Suprapubic skin (tissue), 4 donors: ENCODE measurements at regions not wholly inside any gene's neighbourhood (a gene's known extent, or its start where the extent isn't known, plus 50 kb on each side); places are given as distances from the start of the nearest gene placed in this dataset.

Experiments used
- EP300 ChIP-seq: sonication (generic); formaldehyde crosslinking; IDR thresholded peaks from one replicate; pipeline ENCODE4 v1.6.1; 2017; ENCODE audit warnings: antibody characterized with exemption
- POLR2AphosphoS5 ChIP-seq, 3 donors: sonication (generic); formaldehyde crosslinking; IDR thresholded peaks; one replicate each; pipeline ENCODE4 v1.6.1; 2017; ENCODE audit warnings: antibody characterized with exemption in 3 of 3

GRCh38 chr10:8417631-8418030, 363.1 kb downstream of the GATA3 start:
- TF ChIP-seq POLR2AphosphoS5 (IDR thresholded peaks at IDR 0.05) (no peak), EP300 (no peak)
